ENCODE measurements at regions not wholly inside any gene's neighbourhood (a gene's known extent, or its start where the extent isn't known, plus 50 kb on each side); places are given as distances from the start of the nearest gene placed in this dataset.

- Histone ChIP-seq H3K9me1 (ENCODE audit: control insufficient read depth, extremely low read depth, insufficient read depth, low read length) (no peaks in the 10 kb centered on the region), H2AFZ (ENCODE audit: control insufficient read depth, low read length) (no peak overlapping the region), H3K27me3 (ENCODE audit: control insufficient read depth, extremely low read depth, insufficient read depth, low read length) (no peaks in the 10 kb centered on the region), H3K4me3 (ENCODE audit: control insufficient read depth in 2 of 3, extremely low read depth in 1 of 3, insufficient read depth in 2 of 3, low read depth in 1 of 3, low read length in 3 of 3) (no peak overlapping the region), H3K4me1 (ENCODE audit: control insufficient read depth, extremely low read depth, insufficient read depth, low read length) (no peaks in the 10 kb centered on the region), H3K9ac (ENCODE audit: control insufficient read depth, extremely low read depth, insufficient read depth, low read length) (no peak overlapping the region), H4K20me1 (ENCODE audit: control insufficient read depth, extremely low read depth, insufficient read depth, low read length) (no peaks in the 10 kb centered on the region), H3K27ac (ENCODE audit: control insufficient read depth, insufficient read depth, low read length) (no peak overlapping the region), H3K79me2 (ENCODE audit: control insufficient read depth, insufficient read depth, low read length) (no peaks in the 10 kb centered on the region), H3K36me3 (ENCODE audit: control insufficient read depth in 2 of 2, extremely low read depth in 1 of 2, insufficient read depth in 2 of 2, low read length in 2 of 2) (no peaks in the 10 kb centered on the region), H3K4me2 (ENCODE audit: control insufficient read depth, extremely low read depth, insufficient read depth, low read depth, low read length) (no peak overlapping the region), H3K9me3 (ENCODE audit: control insufficient read depth, low read depth, low read length) (peaks cover 2% of the 10 kb centered on the region)
- FAIRE-seq (no peak), DNase-seq (ENCODE audit: low read depth, low spot score) (no peak)
- dilution Hi-C loops (cut with MboI; ENCODE audit: extremely low pct_ligation_motif_present, low sequenced_read_pairs): no loop called here
- TF ChIP-seq CTCF (optimal IDR thresholded peaks at IDR 0.05 in 1 of 3, IDR thresholded peaks at IDR 0.05 in 1 of 3, conservative IDR thresholded peaks at IDR 0.05 in 1 of 3; ENCODE audit: extremely low read depth in 1 of 3, insufficient read depth in 2 of 3, low read length in 3 of 3) (no peak), EZH2 (IDR thresholded peaks at IDR 0.05; ENCODE audit: low read length) (no peak)
These were observed 670.9 kb upstream of the EEF2KMT start for GRCh38 chr16:5768445-5768844.

DNA sequence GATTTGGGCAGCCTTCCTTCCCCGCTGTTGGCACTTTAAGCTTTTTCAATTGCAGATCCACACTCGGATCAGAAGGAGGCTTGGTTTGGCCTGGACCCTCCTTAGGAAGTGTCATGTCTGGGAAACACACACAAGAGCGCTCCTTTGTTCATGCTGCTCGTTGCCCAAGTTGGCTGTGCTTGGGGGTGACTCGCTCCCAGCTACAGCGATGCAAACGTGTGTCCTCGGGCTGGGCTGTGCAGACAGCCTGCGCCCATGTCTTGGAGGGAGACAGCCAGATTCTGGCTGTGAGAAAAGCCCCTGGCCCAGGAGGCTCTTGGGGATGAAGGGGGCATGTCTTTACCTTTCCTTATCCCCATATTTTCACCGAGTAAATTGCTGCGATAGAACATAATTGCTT is 665.6 kb upstream of the EEF2KMT start:
- no peak for FAIRE-seq
- Histone ChIP-seq H4K20me1 (ENCODE audit: control insufficient read depth, extremely low read depth, insufficient read depth, low read length) (no peaks in the 10 kb centered on the region), H3K79me2 (ENCODE audit: control insufficient read depth, insufficient read depth, low read length) (no peaks in the 10 kb centered on the region), H3K9me1 (ENCODE audit: control insufficient read depth, extremely low read depth, insufficient read depth, low read length) (no peaks in the 10 kb centered on the region), H3K9me3 (ENCODE audit: control insufficient read depth, low read depth, low read length) (peaks cover 8% of the 10 kb centered on the region), H3K4me3 (ENCODE audit: control insufficient read depth in 2 of 3, extremely low read depth in 1 of 3, insufficient read depth in 2 of 3, low read depth in 1 of 3, low read length in 3 of 3) (no peak overlapping the region), H3K36me3 (ENCODE audit: control insufficient read depth in 2 of 2, extremely low read depth in 1 of 2, insufficient read depth in 2 of 2, low read length in 2 of 2) (no peaks in the 10 kb centered on the region), H3K27me3 (ENCODE audit: control insufficient read depth, extremely low read depth, insufficient read depth, low read length) (no peaks in the 10 kb centered on the region), H2AFZ (ENCODE audit: control insufficient read depth, low read length) (no peak overlapping the region), H3K4me2 (ENCODE audit: control insufficient read depth, extremely low read depth, insufficient read depth, low read depth, low read length) (no peak overlapping the region), H3K4me1 (ENCODE audit: control insufficient read depth, extremely low read depth, insufficient read depth, low read length) (no peaks in the 10 kb centered on the region), H3K27ac (ENCODE audit: control insufficient read depth, insufficient read depth, low read length) (no peak overlapping the region), H3K9ac (ENCODE audit: control insufficient read depth, extremely low read depth, insufficient read depth, low read length) (no peak overlapping the region)
- DNase-seq (ENCODE audit: low read depth, low spot score): no peak
- TF ChIP-seq EZH2 (IDR thresholded peaks at IDR 0.05; ENCODE audit: low read length) (no peak), CTCF (optimal IDR thresholded peaks at IDR 0.05 in 1 of 3, IDR thresholded peaks at IDR 0.05 in 1 of 3, conservative IDR thresholded peaks at IDR 0.05 in 1 of 3; ENCODE audit: extremely low read depth in 1 of 3, insufficient read depth in 2 of 3, low read length in 3 of 3) (no peak)
- dilution Hi-C loops (cut with MboI; ENCODE audit: extremely low pct_ligation_motif_present, low sequenced_read_pairs): no loop called here

Data from keratinocyte (primary cell).